KOPT-K1 (cell line): ENCODE measurements at regions not wholly inside any gene's neighbourhood (a gene's known extent, or its start where the extent isn't known, plus 50 kb on each side); places are given as distances from the start of the nearest gene placed in this dataset.
"Not testable (repeated sequence)": the region's sequence is repeated elsewhere in the genome, so short reads cannot be mapped to it uniquely, and the experiment has no call there.

Experiments used
- H3K27ac ChIP-seq: fragments of 200-600 bp; sonication (generic); 2 replicates; pipeline ENCODE4 v1.5.1; 2016; ENCODE audit warnings: antibody characterized with exemption, mild to moderate bottlenecking, low read depth, low read length; ENCODE audit not compliant: poor library complexity, severe bottlenecking
- H3K36me3 ChIP-seq: fragments of 200-600 bp; sonication (generic); 2 replicates; pipeline ENCODE4 v1.5.1; 2017; ENCODE audit warnings: antibody characterized with exemption, mild to moderate bottlenecking, low read length, moderate library complexity; ENCODE audit not compliant: insufficient read depth
- H3K9me3 ChIP-seq: fragments of 200-600 bp; sonication (generic); 2 replicates; pipeline ENCODE4 v1.5.1; 2017; ENCODE audit warnings: antibody characterized with exemption, low read length, mild to moderate bottlenecking; ENCODE audit not compliant: insufficient read depth, poor library complexity, severe bottlenecking

DNA sequence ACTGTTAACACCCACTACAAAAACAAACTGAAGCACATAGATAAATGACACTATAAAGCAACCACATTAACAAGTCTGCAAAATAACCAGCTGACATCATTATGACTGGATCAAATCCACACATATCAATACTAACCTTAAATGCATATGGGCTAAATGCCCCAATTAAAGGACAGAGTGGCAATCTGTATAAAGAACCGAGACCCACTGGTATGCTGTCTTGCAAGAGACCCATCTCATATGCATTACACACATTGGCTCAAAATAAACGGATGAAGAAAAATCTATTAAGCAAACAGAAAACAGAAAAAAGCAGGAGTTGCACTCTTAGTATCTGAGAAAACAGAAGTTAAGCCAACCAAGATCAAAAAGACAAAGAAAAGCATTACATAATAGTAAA lies 1375.4 kb downstream of the ZPLD1 start:
- Histone ChIP-seq H3K36me3 (no peaks in the 10 kb centered on the region), H3K27ac (no peak overlapping the region), H3K9me3 (no peaks in the 10 kb centered on the region)

DNA sequence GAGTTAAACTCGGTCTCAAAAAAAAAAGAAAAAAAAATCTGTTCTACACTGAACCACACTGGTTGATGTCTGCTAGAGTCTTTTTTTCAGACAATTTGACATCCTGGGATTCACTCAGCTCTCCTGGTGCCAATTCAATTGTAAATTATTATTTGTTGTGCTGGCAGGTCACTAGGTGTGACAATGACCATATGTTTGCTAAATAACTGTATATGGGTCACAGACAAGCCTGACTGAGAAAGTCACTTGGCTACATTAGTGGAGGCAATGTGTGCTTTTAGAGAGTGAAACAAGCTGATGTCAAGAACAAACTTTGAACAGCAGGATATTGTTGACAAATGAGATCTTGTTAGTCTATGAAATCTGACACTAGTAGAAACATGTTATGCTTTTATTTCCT lies 1379.1 kb downstream of the ZPLD1 start:
- Histone ChIP-seq H3K36me3 (no peaks in the 10 kb centered on the region), H3K9me3 (no peaks in the 10 kb centered on the region)

DNA sequence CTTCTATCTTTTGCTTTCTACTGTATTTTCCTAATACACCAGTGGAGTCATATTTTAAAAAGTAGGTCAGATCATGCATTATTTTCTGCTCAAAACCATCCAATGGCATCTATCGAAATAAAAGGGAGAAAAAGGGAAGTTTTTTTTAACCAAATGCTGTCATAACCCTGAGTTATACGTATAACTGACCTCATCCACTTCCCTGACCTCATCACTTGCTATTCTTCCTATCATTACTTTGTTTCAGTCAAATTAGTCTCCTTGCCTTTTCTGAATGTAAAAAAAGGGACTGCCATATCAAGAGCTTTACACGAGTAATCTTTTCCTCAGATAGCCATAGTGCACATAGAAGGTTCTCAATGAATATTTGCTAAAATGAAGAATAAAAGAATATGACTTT lies 1383.6 kb downstream of the ZPLD1 start:
- Histone ChIP-seq H3K9me3 (no peaks in the 10 kb centered on the region), H3K27ac (no peak overlapping the region), H3K36me3 (no peaks in the 10 kb centered on the region)

More for the DNA sequence above, 1379.1 kb downstream of the ZPLD1 start:
- no peak overlapping the region for H3K27ac ChIP-seq

DNA sequence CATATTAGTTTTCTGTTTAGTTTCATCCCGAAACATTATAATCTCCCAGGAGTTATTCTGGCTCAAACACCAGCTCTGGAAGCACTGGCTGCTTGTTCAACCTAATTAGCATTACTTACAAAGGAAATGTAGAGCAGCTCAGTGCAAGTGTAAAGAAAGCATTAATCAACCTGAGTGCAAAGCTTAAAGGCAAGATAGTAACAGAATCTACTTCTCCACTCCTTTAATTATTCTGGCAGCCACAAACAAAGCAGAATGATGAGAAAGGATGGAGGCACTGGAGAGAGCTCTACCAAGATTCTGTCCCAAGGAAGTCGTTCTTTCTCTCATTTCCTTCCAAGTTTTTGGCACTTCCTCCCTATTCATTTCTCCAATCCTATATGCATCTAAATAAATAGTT lies 1384.0 kb downstream of the ZPLD1 start:
- Histone ChIP-seq H3K27ac (no peak overlapping the region), H3K36me3 (no peaks in the 10 kb centered on the region), H3K9me3 (no peaks in the 10 kb centered on the region)

DNA sequence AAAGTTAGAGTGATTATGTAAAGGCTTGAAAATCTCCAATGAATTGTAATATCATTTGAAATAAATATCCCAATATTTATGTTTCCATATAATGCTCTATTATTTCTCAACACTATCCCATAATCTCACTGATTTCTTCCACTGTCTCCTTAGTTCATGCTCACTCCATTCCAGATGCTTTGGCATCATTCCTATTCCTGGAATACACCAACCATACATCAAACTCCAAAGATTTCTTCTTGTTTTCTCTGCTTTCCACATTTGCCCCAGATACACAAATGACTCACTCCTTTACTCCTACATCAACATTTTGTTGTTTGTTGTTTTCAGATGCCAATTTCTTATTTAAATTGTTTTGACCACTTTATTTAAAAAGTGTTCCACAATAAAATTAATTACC lies 1390.8 kb downstream of the ZPLD1 start:
- H3K9me3 ChIP-seq: no peaks in the 10 kb centered on the region
- H3K27ac ChIP-seq: no peak overlapping the region
- no peaks in the 10 kb centered on the region for H3K36me3 ChIP-seq

DNA sequence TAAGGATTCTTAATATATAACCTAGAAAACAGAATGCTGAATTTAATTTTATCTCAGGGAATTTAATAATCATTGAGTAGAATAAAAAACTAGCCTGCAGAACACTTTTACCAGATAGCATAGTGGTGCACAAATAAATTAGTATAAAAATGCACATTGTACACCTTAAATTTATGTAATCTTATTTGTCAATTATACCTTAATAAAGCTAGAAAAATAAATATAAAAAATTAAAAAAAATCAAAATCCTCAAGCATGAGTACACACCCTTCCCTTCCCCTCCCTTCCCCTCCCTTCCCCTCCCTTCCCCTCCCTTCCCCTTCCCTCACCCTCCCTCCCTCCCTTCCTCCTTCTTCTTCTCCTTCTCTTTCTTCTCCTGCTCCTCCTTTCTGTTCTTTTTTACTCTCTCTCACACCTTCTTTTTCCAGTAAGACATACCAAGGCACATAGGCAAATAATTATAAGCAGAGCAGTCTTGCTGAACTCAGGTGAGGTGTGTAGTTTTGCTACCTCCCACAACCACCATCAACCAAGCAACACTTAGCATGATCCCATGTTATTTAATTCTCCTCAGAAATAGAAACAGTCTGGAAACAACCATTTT lies 1395.0 kb downstream of the ZPLD1 start:
- Histone ChIP-seq H3K36me3 (no peaks in the 10 kb centered on the region), H3K27ac (no peak overlapping the region), H3K9me3 (no peaks in the 10 kb centered on the region)

DNA sequence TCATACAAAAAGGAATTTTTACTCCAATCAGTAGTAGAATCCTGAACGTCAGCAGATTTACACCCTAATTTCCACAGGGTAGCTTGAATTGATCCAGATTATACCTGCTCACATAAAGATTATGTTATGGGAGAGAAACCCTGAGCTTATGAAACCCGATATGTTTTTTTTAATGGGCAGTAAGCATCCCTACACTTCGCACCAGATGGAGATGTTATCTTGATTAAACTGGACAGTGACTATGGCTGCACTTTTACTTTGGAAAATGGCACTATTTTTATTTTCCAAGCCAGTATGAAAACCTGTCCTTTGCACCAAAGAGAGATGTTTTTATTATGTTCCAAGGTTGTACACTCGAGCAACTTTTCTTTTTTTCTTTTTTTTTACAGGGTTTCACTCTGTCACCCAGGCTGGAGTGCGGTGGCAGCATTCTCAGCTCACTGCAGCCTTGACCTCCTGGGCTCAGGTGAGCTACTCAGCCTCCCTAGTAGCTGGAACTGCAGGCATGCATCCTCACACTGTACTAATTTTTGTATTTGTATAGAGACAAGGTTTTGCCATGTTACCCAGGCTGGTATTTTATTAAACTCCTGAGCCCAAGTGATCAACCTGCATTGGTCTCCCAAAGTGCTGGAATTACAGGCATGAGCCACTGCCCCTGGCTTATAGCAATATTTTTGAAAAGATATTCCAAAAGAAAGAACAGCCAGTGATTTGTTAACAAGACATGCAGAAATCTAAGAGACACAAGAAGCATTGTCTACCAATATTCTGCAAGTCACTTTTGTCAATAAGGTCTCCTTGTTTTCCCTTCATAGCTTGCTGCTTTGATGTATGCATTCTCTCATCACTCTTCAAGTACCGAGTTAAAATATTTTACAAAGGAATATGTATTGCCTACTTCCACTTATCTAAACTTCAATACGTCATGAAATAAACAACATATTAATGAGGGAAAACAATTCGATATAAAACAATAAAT lies 1412.6 kb downstream of the ZPLD1 start:
- H3K27ac ChIP-seq: no peak overlapping the region
- H3K9me3 ChIP-seq: no peaks in the 10 kb centered on the region
- H3K36me3 ChIP-seq: no peaks in the 10 kb centered on the region

DNA sequence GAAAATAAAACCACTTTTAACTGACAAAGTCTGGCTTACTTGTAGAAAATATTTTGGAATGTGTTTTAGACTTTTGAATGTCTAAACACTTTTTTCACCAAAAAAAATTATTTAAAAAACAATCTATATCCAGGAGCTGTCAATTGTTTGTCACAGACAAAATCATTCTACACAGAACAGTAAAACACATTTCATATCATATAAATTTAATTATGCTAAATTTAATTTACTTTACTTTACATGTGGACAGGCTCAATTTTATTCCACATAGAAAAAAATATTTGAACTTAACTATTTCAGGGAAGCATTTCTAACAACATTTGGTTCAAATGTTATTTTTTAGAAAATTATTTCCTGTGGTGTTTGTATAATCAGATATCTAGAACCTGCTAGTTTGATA lies 1417.0 kb downstream of the ZPLD1 start:
- H3K9me3 ChIP-seq: no peaks in the 10 kb centered on the region
- no peak overlapping the region for H3K27ac ChIP-seq
- H3K36me3 ChIP-seq: no peaks in the 10 kb centered on the region

DNA sequence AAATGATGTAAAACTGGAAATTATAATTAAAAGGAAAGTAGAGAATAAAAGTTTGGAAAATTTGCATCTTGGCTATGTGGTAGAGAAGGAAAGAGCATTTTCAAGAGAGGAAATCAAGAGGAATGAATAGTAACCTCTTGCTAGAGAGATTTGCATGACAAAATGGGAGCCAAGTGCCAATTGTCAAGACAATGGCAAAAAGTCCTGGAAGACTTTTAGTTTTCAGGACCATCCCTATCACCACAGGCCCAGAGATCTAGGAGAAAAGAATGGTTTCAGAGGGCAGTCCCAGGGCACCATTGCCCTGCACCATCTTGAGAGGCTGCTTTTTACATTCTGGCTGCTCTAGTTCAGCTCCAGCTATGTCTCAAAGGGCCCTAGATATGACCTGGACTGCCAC lies 1427.6 kb downstream of the ZPLD1 start:
- H3K9me3 ChIP-seq: no peaks in the 10 kb centered on the region
- no peaks in the 10 kb centered on the region for H3K36me3 ChIP-seq
- H3K27ac ChIP-seq: no peak overlapping the region

DNA sequence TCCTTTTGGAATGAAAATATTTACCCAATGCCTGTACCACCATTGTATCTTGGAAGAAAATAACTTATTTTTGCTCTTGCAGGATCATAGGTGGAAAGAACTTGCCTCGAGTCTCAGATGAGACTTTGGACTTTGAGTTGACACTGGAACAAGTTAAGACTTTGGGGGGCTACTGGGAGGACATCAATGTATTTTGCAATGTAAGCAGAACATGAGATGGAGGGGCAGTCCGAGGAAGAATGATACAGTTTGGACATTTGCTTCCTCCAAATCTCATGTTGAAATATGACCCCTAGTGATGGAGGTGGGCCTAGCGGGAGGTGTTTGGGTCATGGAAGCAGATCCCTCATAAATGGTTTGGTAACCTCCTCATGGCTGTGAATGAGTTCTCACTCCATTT lies 1428.6 kb downstream of the ZPLD1 start:
- no peaks in the 10 kb centered on the region for H3K36me3 ChIP-seq
- no peaks in the 10 kb centered on the region for H3K9me3 ChIP-seq
- no peak overlapping the region for H3K27ac ChIP-seq

DNA sequence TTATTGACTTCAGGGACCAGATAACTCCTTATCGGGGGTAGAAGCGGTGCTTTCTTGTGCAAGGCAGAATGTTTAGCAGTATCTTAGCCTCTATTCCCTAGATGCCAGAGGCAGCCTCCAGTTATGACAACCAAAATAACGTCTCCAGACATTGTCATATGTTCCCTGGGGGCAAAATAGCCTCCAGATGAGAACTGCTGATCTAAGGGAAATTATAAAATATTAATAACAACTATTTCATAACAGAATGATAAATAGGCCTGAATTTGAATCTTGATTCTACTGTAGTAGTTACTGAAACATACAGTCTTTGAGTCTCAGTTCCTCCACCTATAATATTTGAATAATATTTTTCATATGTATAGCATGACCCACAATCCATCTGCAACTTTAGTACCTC lies 1431.3 kb downstream of the ZPLD1 start:
- no peaks in the 10 kb centered on the region for H3K36me3 ChIP-seq
- H3K9me3 ChIP-seq: no peaks in the 10 kb centered on the region
- H3K27ac ChIP-seq: no peak overlapping the region

DNA sequence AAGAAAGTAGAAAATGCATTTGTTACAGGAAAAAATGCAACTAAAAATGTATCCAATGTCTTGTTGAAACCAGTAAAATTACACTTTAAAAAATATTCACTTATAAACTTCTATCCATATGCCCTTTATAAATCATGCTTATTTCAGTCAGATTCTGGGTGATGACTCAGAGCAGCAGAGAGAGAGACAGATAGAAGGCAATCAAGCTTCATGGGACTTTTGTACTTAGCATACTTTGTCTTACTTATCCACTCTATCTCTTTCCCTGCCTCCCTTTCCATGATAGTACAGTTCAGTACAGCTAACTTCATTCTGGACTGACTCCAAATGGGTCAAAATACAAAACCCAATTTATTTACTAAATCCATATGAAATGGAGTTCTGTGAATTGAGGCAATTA lies 1438.2 kb downstream of the ZPLD1 start:
- Histone ChIP-seq H3K9me3 (no peaks in the 10 kb centered on the region), H3K27ac (no peak overlapping the region), H3K36me3 (no peaks in the 10 kb centered on the region)

DNA sequence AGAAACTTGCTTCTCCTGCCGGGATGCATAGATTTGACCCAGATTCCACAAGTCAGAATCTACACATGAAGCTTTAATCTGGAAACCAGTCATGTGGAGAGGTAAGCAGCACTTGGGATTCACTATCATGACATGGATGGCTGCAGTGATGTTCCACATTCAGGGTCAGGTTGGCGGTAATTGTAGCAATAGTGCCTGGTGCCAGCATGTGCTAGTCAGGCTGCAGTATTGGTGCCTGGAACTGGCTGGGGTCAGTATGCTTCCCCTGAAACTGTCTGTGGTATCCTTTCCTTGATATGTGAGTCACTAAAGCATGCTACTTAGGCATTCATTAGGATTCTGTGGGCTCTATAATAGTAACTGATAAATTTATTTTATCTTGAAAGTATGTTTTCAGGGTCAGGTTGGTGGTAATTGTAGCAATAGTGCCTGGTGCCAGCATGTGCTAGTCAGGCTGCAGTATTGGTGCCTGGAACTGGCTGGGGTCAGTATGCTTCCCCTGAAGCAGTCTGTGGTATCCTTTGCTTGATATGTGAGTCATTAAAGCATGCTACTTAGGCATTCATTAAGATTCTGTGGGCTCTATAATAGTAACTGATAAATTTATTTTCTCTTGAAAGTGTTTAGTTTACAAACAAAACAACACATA lies 1439.2 kb downstream of the ZPLD1 start:
- Histone ChIP-seq H3K36me3 (no peaks in the 10 kb centered on the region), H3K27ac (no peak overlapping the region)

DNA sequence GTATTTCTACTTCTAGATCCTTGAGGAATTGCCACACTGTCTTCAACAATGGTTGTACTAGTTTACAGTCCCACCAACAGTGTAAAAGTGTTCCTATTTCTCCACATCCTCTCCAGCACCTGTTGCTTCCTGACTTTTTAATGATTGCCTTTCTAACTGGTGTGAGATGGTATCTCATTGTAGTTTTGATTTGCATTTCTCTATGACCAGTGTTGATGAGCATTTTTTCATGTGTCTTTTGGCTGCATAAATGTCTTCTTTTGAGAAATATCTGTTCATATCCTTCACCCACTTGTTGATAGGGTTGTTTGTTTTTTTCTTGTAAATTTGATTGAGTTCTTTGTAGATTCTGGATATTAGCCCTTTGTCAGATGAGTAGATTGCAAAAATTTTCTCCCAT lies 1447.0 kb downstream of the ZPLD1 start:
- H3K27ac ChIP-seq, H3K36me3 ChIP-seq, H3K9me3 ChIP-seq: not testable (repeated sequence)

More for the DNA sequence above, 1439.2 kb downstream of the ZPLD1 start:
- no peaks in the 10 kb centered on the region for H3K9me3 ChIP-seq

DNA sequence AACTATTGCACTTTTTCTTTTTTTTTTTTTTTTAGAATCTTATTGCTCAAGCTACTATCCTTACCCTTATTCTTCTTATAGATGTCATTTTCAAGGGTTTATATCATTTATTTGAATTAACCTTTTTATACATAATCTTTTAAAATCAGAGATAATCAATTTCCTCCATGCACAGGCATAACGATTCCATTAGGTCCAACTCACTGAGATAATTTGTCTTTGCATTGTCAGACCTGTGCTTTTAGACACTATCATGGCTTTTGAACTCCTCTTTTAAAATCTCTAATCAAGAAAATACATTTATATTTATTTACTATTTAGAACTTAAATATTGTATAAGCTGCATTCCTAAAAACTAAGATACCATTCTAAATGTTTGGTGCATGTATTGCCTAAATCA lies 1454.9 kb downstream of the ZPLD1 start:
- Histone ChIP-seq H3K36me3 (no peaks in the 10 kb centered on the region), H3K9me3 (no peaks in the 10 kb centered on the region), H3K27ac (no peak overlapping the region)
